IMR-90 (cell line): ENCODE measurements at regions not wholly inside any gene's neighbourhood (a gene's known extent, or its start where the extent isn't known, plus 50 kb on each side); places are given as distances from the start of the nearest gene placed in this dataset.

Experiments
- ATAC-seq: fragments of 200-7000 bp; cut with Tn5 transposase; 2 replicates; pipeline ENCODE4 v1.9.1; 2020; ENCODE audit warnings: low read depth, mild to moderate bottlenecking, moderate library complexity
- BruUV-seq: library from RNA; stranded (reverse); fragments of 400-500 nt; replicated peaks from 2 replicates; lab custom pipeline; 2021; lab: Mats Ljungman, UMichigan
- CTCF ChIA-PET: fragments of 300-600 bp; formaldehyde crosslinking; extraction: SDS; loops from one replicate; lab custom pipeline; 2021; ENCODE audit warnings: antibody characterized with exemption; lab: Yijun Ruan, JAX
- POLR2A ChIA-PET: fragments of 300-600 bp; sonication (Branson Sonifier 250); formaldehyde crosslinking; loops from one replicate; lab custom pipeline; 2022; ENCODE audit warnings: antibody characterized with exemption; ENCODE audit not compliant: unreplicated experiment; lab: Charles Lee
- DNase-seq: peaks from one replicate; pipeline ENCODE4 v3.0.0; 2013
- H2AFZ ChIP-seq: replicated peaks from 2 replicates; pipeline ENCODE3; 2013; ENCODE audit warnings: low read length, mild to moderate bottlenecking; ENCODE audit not compliant: poor library complexity
- H2AK5ac ChIP-seq: 2 replicates; pipeline ENCODE4 v1.6.1; 2013; ENCODE audit warnings: low read depth, low read length, inconsistent platforms
- H2AK9ac ChIP-seq: replicated peaks from 2 replicates; pipeline ENCODE3; 2013; ENCODE audit warnings: mild to moderate bottlenecking, low read depth, low read length, moderate library complexity; ENCODE audit not compliant: poor library complexity
- H2BK120ac ChIP-seq: 2 replicates; pipeline ENCODE4 v1.6.1; 2013; ENCODE audit warnings: low read depth, low read length, inconsistent platforms
- H2BK15ac ChIP-seq: 3 replicates; pipeline ENCODE4 v1.6.1; 2013; ENCODE audit warnings: low read depth, low read length, inconsistent platforms
- H2BK20ac ChIP-seq: 2 replicates; pipeline ENCODE4 v1.6.1; 2013; ENCODE audit warnings: low read depth, mild to moderate bottlenecking, inconsistent platforms, low read length, moderate library complexity
- H2BK5ac ChIP-seq: 2 replicates; pipeline ENCODE4 v1.6.1; 2013; ENCODE audit warnings: mild to moderate bottlenecking, low read depth, low read length, inconsistent platforms; ENCODE audit not compliant: poor library complexity, severe bottlenecking
- H3K14ac ChIP-seq: replicated peaks from 2 replicates; pipeline ENCODE4 v1.6.1; 2013; ENCODE audit warnings: low read depth, low read length, inconsistent platforms
- H3K18ac ChIP-seq: 2 replicates; pipeline ENCODE4 v1.6.1; 2013; ENCODE audit warnings: low read depth, low read length, control low read depth
- H3K23ac ChIP-seq: 2 replicates; pipeline ENCODE4 v1.6.1; 2013; ENCODE audit warnings: low read depth, low read length, inconsistent platforms
- H3K27ac ChIP-seq: 2 replicates; pipeline ENCODE4 v1.5.1; 2013; ENCODE audit warnings: mild to moderate bottlenecking, control low read depth, low read length; ENCODE audit not compliant: insufficient read depth
- H3K27me3 ChIP-seq: 2 replicates; pipeline ENCODE4 v1.6.1; 2013; ENCODE audit warnings: low read length; ENCODE audit not compliant: control insufficient read depth, insufficient read depth
- H3K36me3 ChIP-seq: 2 replicates; pipeline ENCODE4 v1.6.1; 2013; ENCODE audit warnings: low read length, mixed read lengths; ENCODE audit not compliant: control insufficient read depth, insufficient read depth
- H3K4ac ChIP-seq: 2 replicates; pipeline ENCODE4 v1.6.1; 2013; ENCODE audit warnings: low read depth, low read length, inconsistent platforms
- H3K4me1 ChIP-seq: 2 replicates; pipeline ENCODE4 v1.6.1; 2013; ENCODE audit warnings: low read length, mixed read lengths; ENCODE audit not compliant: control insufficient read depth, insufficient read depth
- H3K4me2 ChIP-seq: 2 replicates; pipeline ENCODE4 v1.6.1; 2013; ENCODE audit warnings: low read depth, mild to moderate bottlenecking, control low read depth, low read length, moderate library complexity
- H3K4me3 ChIP-seq: 2 replicates; pipeline ENCODE4 v1.5.1; 2013; ENCODE audit warnings: low read depth, mild to moderate bottlenecking, control low read depth, low read length, moderate library complexity; ENCODE audit not compliant: insufficient read depth
- H3K56ac ChIP-seq: 2 replicates; pipeline ENCODE4 v1.6.1; 2013; ENCODE audit warnings: low read length, inconsistent platforms; ENCODE audit not compliant: insufficient read depth; ENCODE audit errors: extremely low read depth
- H3K79me1 ChIP-seq, 2 experiments: 2 replicates each; pipeline ENCODE4 v1.6.1; 2013; ENCODE audit warnings: low read length in 2 of 2, inconsistent platforms in 1 of 2, low read depth in 1 of 2
- H3K9ac ChIP-seq: 2 replicates; pipeline ENCODE4 v1.6.1; 2013; ENCODE audit warnings: low read depth, low read length, control low read depth
- H3K9me1 ChIP-seq: 2 replicates; pipeline ENCODE4 v1.6.1; 2013; ENCODE audit warnings: low read length, inconsistent platforms; ENCODE audit not compliant: insufficient read depth
- H3K9me3 ChIP-seq: 2 replicates; pipeline ENCODE4 v1.6.1; 2013; ENCODE audit warnings: low read length; ENCODE audit not compliant: control insufficient read depth, insufficient read depth
- H4K20me1 ChIP-seq: 2 replicates; pipeline ENCODE4 v1.6.1; 2013; ENCODE audit warnings: low read length, inconsistent platforms; ENCODE audit not compliant: insufficient read depth
- H4K5ac ChIP-seq: 2 replicates; pipeline ENCODE4 v1.6.1; 2013; ENCODE audit warnings: mild to moderate bottlenecking, low read depth, low read length, control low read depth
- H4K8ac ChIP-seq, 2 experiments: 2 replicates each; pipeline ENCODE4 v1.6.1; 2013; ENCODE audit warnings: low read depth in 2 of 2, low read length in 2 of 2, control low read depth in 1 of 2, inconsistent platforms in 1 of 2
- H4K91ac ChIP-seq: 2 replicates; pipeline ENCODE4 v1.6.1; 2013; ENCODE audit warnings: low read depth, low read length, inconsistent platforms; ENCODE audit not compliant: insufficient read depth
- CEBPB ChIP-seq: IDR thresholded peaks from 2 replicates; pipeline ENCODE4 v1.6.1; 2012; ENCODE audit warnings: low read depth, low read length, improper control_type of control experiment
- FOS ChIP-seq: fragments of 150-350 bp; IDR thresholded peaks from 2 replicates; pipeline ENCODE4 v1.6.1; 2016; ENCODE audit warnings: low read depth, low read length
- MAFK ChIP-seq: IDR thresholded peaks from 2 replicates; pipeline ENCODE4 v1.6.1; 2012; ENCODE audit warnings: low read depth, low read length, improper control_type of control experiment
- NFE2L2 ChIP-seq: fragments of 150-350 bp; IDR thresholded peaks from 2 replicates; pipeline ENCODE4 v1.6.1; 2016; ENCODE audit warnings: low read depth, mild to moderate bottlenecking, low read length
- RAD21 ChIP-seq: IDR thresholded peaks from 2 replicates; pipeline ENCODE4 v1.6.1; 2012; ENCODE audit warnings: low read length, improper control_type of control experiment
- RCOR1 ChIP-seq: IDR thresholded peaks from 2 replicates; pipeline ENCODE4 v1.6.1; 2012; ENCODE audit warnings: mild to moderate bottlenecking, low read length, improper control_type of control experiment; ENCODE audit not compliant: insufficient replicate concordance
- SMC3 ChIP-seq: fragments of 150-350 bp; IDR thresholded peaks from 2 replicates; pipeline ENCODE4 v1.6.1; 2016; ENCODE audit warnings: low read depth, mild to moderate bottlenecking, antibody characterized with exemption, low read length, moderate library complexity
- WGBS, 2 experiments: methylation state at CpG; one replicate each; pipeline versions ENCODE4 v1.1.5 to v1.1.7; 2013; ENCODE audit warnings: missing lambda C conversion rate in 2 of 2; ENCODE audit not compliant: insufficient read length in 1 of 2; ENCODE audit errors: extremely low coverage in 2 of 2; 5-methylcytosine and 5-hydroxymethylcytosine counted together
- dilution Hi-C: fragments of 300-500 bp; cut with HindIII; formaldehyde crosslinking; loops from one replicate; pipeline ENCODE4 v1.14.3; 2018; ENCODE audit warnings: low sequenced_read_pairs; ENCODE audit not compliant: unreplicated experiment
- in situ Hi-C: fragments of 300-500 bp; cut with MboI; formaldehyde crosslinking; loops from 3 replicates; pipeline ENCODE4 v1.14.3; 2019; ENCODE audit warnings: low sequenced_read_pairs, inconsistent platforms, mixed read lengths
- intact Hi-C: fragments of 100-400 bp; cut with micrococcal nuclease; formaldehyde crosslinking; loops from 2 replicates; pipeline ENCODE4 v1.10.0; 2022
- TF ChIP-seq, protein P1 (sequence below): conservative IDR thresholded peaks from 2 replicates; pipeline ENCODE4 v1.5.1; 2012; ENCODE audit warnings: mild to moderate bottlenecking, low read depth, low read length, improper control_type of control experiment
- TF ChIP-seq, protein P2 (sequence below): fragments of 150-350 bp; IDR thresholded peaks from 2 replicates; pipeline ENCODE4 v1.6.1; 2016; ENCODE audit warnings: low read depth, mild to moderate bottlenecking, low read length, moderate library complexity, borderline replicate concordance

DNA sequence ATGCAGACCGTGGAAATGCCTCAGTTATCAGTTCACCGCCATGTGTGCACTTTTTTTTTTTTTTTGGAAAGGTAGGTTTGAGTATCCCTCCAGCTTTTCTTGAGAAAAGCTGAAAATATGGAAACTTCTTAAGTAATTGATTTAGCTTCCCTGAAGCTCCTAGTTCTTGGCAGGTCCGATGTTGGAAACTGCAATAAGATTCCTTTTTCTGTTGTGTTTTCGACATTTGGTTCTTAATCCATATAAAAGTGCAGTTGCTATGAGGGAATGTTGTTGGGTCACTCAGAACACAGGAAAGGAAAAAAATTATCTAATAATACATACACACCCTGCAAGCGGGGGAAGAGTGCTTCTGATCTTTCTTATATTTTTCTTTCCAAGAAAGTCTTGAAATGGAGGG, 665.2 kb downstream of the INHBA start:
- no peak overlapping the region for H3K14ac ChIP-seq
- H3K27ac ChIP-seq, result no peak overlapping the region
- POLR2A ChIA-PET, result interaction anchor here (0.7 kb wide), 1 partner anchor 127 kb away, joined by 5 read pairs; no protein-coding TSS in a partner anchor
- H3K9me3 ChIP-seq, result no peaks in the 10 kb centered on the region; the same call in 1 of the 2 replicates
- ATAC-seq (no peak), DNase-seq (no peak)
- no peak overlapping the region for H3K56ac ChIP-seq
- H3K4me3 ChIP-seq, result no peak overlapping the region
- BruUV-seq, result no TSS peak
- no peak overlapping the region for H4K91ac ChIP-seq
- H3K23ac ChIP-seq, result no peak overlapping the region
- H2BK5ac ChIP-seq, result no peak overlapping the region
- dilution Hi-C loops, result no loop called here
- H2BK15ac ChIP-seq, result no peak overlapping the region
- H3K18ac ChIP-seq, result no peak overlapping the region
- no peak overlapping the region; the same call in 1 of the 2 replicates for H2AK5ac ChIP-seq
- no peak overlapping the region for H3K4me2 ChIP-seq
- H3K27me3 ChIP-seq, result no peaks in the 10 kb centered on the region
- H3K9me1 ChIP-seq, result peaks cover 3% of the 10 kb centered on the region; the same call in 1 of the 2 replicates
- in situ Hi-C loops, result no loop called here
- CTCF ChIA-PET, result interaction anchor here (0.7 to 1.4 kb wide), 2 partner anchors 35 to 85 kb away, joined by 4 read pairs; no protein-coding TSS in a partner anchor
- H2AFZ ChIP-seq, result no peak overlapping the region
- WGBS, 2 experiments, result no CpG with 5 or more reads among the region's 5 CpGs
- no peak overlapping the region for H3K9ac ChIP-seq
- no peak overlapping the region for H2AK9ac ChIP-seq
- intact Hi-C loops, result no loop called here
- TF ChIP-seq SMC3, result no peak
- no peak for TF ChIP-seq MAFK
- no peak for TF ChIP-seq RCOR1
- no peak for TF ChIP-seq FOS
- no peak for TF ChIP-seq CEBPB
- TF ChIP-seq, protein P1, sequence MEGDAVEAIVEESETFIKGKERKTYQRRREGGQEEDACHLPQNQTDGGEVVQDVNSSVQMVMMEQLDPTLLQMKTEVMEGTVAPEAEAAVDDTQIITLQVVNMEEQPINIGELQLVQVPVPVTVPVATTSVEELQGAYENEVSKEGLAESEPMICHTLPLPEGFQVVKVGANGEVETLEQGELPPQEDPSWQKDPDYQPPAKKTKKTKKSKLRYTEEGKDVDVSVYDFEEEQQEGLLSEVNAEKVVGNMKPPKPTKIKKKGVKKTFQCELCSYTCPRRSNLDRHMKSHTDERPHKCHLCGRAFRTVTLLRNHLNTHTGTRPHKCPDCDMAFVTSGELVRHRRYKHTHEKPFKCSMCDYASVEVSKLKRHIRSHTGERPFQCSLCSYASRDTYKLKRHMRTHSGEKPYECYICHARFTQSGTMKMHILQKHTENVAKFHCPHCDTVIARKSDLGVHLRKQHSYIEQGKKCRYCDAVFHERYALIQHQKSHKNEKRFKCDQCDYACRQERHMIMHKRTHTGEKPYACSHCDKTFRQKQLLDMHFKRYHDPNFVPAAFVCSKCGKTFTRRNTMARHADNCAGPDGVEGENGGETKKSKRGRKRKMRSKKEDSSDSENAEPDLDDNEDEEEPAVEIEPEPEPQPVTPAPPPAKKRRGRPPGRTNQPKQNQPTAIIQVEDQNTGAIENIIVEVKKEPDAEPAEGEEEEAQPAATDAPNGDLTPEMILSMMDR, result no peak
- TF ChIP-seq NFE2L2, result no peak
- no peak for TF ChIP-seq RAD21
- TF ChIP-seq, protein P2, sequence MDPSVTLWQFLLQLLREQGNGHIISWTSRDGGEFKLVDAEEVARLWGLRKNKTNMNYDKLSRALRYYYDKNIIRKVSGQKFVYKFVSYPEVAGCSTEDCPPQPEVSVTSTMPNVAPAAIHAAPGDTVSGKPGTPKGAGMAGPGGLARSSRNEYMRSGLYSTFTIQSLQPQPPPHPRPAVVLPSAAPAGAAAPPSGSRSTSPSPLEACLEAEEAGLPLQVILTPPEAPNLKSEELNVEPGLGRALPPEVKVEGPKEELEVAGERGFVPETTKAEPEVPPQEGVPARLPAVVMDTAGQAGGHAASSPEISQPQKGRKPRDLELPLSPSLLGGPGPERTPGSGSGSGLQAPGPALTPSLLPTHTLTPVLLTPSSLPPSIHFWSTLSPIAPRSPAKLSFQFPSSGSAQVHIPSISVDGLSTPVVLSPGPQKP, result no peak
- no peak overlapping the region for H2BK20ac ChIP-seq
- no peaks in the 10 kb centered on the region for H3K36me3 ChIP-seq
- no peaks in the 10 kb centered on the region for H4K20me1 ChIP-seq
- H4K8ac ChIP-seq, result no peak overlapping the region
- H3K4me1 ChIP-seq, result peaks cover 3% of the 10 kb centered on the region
- H3K4ac ChIP-seq, result no peak overlapping the region
- H3K79me1 ChIP-seq, result no peaks in the 10 kb centered on the region
- peak overlapping the region; percentile 14; the same call in 1 of the 2 replicates for H2BK120ac ChIP-seq
- H4K5ac ChIP-seq, result no peak overlapping the region
